ENCODE measurements at regions not wholly inside any gene's neighbourhood (a gene's known extent, or its start where the extent isn't known, plus 50 kb on each side); places are given as distances from the start of the nearest gene placed in this dataset.

DNA sequence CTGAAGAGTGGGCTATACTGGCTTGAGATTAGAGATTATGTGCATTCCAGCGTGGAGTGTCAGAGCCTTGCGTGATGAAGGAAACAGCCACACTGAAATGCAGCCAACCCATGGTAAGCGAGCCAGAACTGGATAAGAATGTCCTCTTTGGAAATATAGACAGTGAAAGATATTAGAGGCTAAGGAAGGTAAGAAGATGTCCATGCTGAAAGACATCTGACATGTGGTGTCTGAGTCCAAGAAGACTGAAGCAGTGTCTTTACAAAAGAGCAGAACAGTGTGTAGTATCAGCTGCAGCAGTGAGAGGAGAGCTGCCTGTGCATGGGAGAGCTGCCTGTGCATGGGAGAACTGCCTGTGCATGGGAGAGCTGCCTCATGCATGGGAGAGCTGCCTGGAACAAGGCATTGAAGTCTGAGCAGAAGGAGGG is 672.2 kb downstream of the DIPK2A start:
- no peaks in the 10 kb centered on the region for H3K36me3 Mint-ChIP-seq
- no peak overlapping the region for H3K4me2 ChIP-seq (replicated peaks; ENCODE audit: extremely low read depth, low read length, poor library complexity, severe bottlenecking)
- TF ChIP-seq, protein P1, sequence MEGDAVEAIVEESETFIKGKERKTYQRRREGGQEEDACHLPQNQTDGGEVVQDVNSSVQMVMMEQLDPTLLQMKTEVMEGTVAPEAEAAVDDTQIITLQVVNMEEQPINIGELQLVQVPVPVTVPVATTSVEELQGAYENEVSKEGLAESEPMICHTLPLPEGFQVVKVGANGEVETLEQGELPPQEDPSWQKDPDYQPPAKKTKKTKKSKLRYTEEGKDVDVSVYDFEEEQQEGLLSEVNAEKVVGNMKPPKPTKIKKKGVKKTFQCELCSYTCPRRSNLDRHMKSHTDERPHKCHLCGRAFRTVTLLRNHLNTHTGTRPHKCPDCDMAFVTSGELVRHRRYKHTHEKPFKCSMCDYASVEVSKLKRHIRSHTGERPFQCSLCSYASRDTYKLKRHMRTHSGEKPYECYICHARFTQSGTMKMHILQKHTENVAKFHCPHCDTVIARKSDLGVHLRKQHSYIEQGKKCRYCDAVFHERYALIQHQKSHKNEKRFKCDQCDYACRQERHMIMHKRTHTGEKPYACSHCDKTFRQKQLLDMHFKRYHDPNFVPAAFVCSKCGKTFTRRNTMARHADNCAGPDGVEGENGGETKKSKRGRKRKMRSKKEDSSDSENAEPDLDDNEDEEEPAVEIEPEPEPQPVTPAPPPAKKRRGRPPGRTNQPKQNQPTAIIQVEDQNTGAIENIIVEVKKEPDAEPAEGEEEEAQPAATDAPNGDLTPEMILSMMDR (IDR thresholded peaks at IDR 0.05) = no peak
- H3K9me3 ChIP-seq (replicated peaks in 1 of 2; ENCODE audit: control insufficient read depth in 1 of 2, insufficient read depth in 1 of 2, low read length in 2 of 2) = no peaks in the 10 kb centered on the region
- intact Hi-C loops (cut with micrococcal nuclease) = no loop called here
- H3K9ac ChIP-seq (ENCODE audit: insufficient read depth, low read length, poor library complexity, severe bottlenecking) = no peak overlapping the region
- no peaks in the 10 kb centered on the region for H3K4me1 ChIP-seq (ENCODE audit: control insufficient read depth in 1 of 2, insufficient read depth in 2 of 2, low read length in 2 of 2)
- no peaks in the 10 kb centered on the region for H3K4me1 Mint-ChIP-seq
- no peaks in the 10 kb centered on the region for H3K79me2 ChIP-seq (ENCODE audit: insufficient read depth, low read length)
- no peak overlapping the region for H3K27ac ChIP-seq (ENCODE audit: low read depth in 1 of 2, low read length in 2 of 2)
- no peak overlapping the region for H3K27ac Mint-ChIP-seq
- H4K20me1 ChIP-seq (ENCODE audit: insufficient read depth, low read length) = no peaks in the 10 kb centered on the region
- H3K36me3 ChIP-seq (replicated peaks in 1 of 2; ENCODE audit: control insufficient read depth in 1 of 2, insufficient read depth in 2 of 2, low read length in 2 of 2) = no peaks in the 10 kb centered on the region
- no peak overlapping the region for H3K4me3 ChIP-seq (replicated peaks in 1 of 3; ENCODE audit: low read depth in 2 of 3, low read length in 3 of 3)
- H3K27me3 ChIP-seq (ENCODE audit: control insufficient read depth in 2 of 2, insufficient read depth in 2 of 2, low read length in 2 of 2) = no peaks in the 10 kb centered on the region
- peaks cover 0 to 4% (median 2%) of the 10 kb centered on the region in 7 donors for H3K9me3 Mint-ChIP-seq
- no peak overlapping the region for H3K4me3 Mint-ChIP-seq
- no peak for DNase-seq
- peaks cover 0 to 2% (median 2%) of the 10 kb centered on the region in 3 donors for H3K27me3 Mint-ChIP-seq (ENCODE audit: low read depth in 3 of 3)
- 98% methylated on average over 3 of the region's 3 CpGs for WGBS (ENCODE audit: insufficient coverage)
- H2AFZ ChIP-seq (ENCODE audit: insufficient read depth, low read depth, low read length, poor library complexity, severe bottlenecking) = no peak overlapping the region

DNA sequence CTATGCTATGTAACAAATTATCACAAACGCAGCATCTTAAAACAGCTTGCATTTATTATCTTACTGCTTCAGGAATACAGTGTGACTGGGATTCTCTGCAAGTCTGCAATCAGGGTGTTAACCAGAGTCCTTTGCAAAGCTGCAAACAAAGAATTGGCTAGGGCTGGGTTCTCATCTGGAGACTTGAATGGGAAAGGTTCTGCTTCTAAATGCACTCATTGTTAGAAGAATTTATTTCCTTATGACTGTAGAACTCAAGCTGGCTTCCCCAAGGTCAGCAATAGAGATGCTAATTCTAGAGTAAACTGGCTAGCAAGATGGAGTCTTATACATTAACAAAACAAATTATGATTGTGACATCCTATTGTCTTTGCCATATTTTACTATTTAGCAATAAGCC is 673.7 kb downstream of the DIPK2A start:
- DNase-seq = no peak
- Histone ChIP-seq H4K20me1 (ENCODE audit: insufficient read depth, low read length) (no peaks in the 10 kb centered on the region), H3K9me3 (replicated peaks in 1 of 2; ENCODE audit: control insufficient read depth in 1 of 2, insufficient read depth in 1 of 2, low read length in 2 of 2) (no peaks in the 10 kb centered on the region), H3K9ac (ENCODE audit: insufficient read depth, low read length, poor library complexity, severe bottlenecking) (no peak overlapping the region), H3K4me3 (replicated peaks in 1 of 3; ENCODE audit: low read depth in 2 of 3, low read length in 3 of 3) (no peak overlapping the region), H3K4me2 (replicated peaks; ENCODE audit: extremely low read depth, low read length, poor library complexity, severe bottlenecking) (no peak overlapping the region), H3K79me2 (ENCODE audit: insufficient read depth, low read length) (no peaks in the 10 kb centered on the region), H3K27ac (ENCODE audit: low read depth in 1 of 2, low read length in 2 of 2) (no peak overlapping the region), H2AFZ (ENCODE audit: insufficient read depth, low read depth, low read length, poor library complexity, severe bottlenecking) (no peak overlapping the region), H3K27me3 (ENCODE audit: control insufficient read depth in 2 of 2, insufficient read depth in 2 of 2, low read length in 2 of 2) (no peaks in the 10 kb centered on the region), H3K36me3 (replicated peaks in 1 of 2; ENCODE audit: control insufficient read depth in 1 of 2, insufficient read depth in 2 of 2, low read length in 2 of 2) (no peaks in the 10 kb centered on the region), H3K4me1 (ENCODE audit: control insufficient read depth in 1 of 2, insufficient read depth in 2 of 2, low read length in 2 of 2) (no peaks in the 10 kb centered on the region)
- intact Hi-C loops (cut with micrococcal nuclease) = no loop called here
- Mint-ChIP-seq H3K27me3 (ENCODE audit: low read depth in 3 of 3) (peaks cover 0 to 3% (median 2%) of the 10 kb centered on the region in 3 donors), H3K36me3 (no peaks in the 10 kb centered on the region), H3K9me3 (peaks cover 0 to 4% (median 0%) of the 10 kb centered on the region in 7 donors), H3K4me3 (no peak overlapping the region), H3K4me1 (no peaks in the 10 kb centered on the region), H3K27ac (no peak overlapping the region)
- no CpG with 5 or more reads among the region's 1 CpG for WGBS (ENCODE audit: insufficient coverage)
- TF ChIP-seq, protein P1 (IDR thresholded peaks at IDR 0.05) = no peak

All from CD14-positive monocyte (primary cell).